HG03354 (cell line): ENCODE measurements at regions not wholly inside any gene's neighbourhood (a gene's known extent, or its start where the extent isn't known, plus 50 kb on each side); places are given as distances from the start of the nearest gene placed in this dataset.
"Not testable (repeated sequence)": the region's sequence is repeated elsewhere in the genome, so short reads cannot be mapped to it uniquely, and the experiment has no call there.

Source experiments
- ATAC-seq: cut with Tn5 transposase; IDR thresholded peaks from one replicate; pipeline ENCODE4 v1.9.1; 2021; ENCODE audit warnings: mild to moderate bottlenecking; ENCODE audit not compliant: unreplicated experiment, poor library complexity, severe bottlenecking

DNA sequence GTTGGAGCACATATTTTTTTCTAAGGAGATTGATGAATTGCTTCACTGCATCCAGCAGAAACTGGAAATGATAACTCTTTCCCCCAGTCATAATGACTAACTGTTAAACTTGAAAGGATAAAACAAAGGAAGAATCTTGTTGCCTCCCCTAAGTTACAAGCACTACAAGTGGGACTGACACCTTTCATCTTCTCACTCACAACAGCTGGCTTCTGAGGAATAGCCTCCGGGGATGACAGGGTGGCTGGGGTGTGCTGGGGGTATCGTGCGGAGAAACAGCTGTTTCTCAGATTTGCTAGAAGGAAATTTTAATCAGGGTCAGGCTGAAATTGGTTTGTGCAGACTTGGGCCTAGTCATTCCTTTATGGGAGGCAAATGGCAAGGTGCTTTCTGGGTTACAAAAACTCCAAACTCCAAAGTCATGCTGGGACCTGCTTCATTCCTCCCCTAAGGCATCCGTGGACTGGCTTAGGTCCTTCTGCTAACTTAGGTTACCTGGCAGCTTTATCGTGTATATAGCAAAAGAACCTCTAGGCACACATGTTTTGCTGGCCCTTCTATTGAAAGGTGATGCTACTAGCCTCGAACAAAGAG is 557.2 kb downstream of the TOX3 start:
- no peak for ATAC-seq

DNA sequence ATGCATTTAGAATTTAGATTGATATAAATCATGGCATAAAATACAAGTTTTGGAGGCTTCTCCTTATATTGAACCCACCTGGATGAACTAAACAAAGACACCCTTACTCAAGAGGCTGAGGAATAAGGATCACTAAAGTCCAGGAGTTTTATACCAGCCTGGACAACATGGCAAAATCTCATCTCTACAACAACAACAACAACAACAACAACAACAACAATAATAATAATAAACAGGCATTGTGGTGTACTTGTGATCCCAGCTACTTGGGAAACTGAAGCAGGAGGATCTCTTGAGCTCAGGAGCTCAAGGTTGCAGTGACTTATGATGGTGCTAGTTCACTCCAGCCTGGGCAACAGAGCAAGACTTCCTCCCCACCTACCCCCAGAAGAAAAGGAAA is 558.0 kb downstream of the TOX3 start:
- no peak for ATAC-seq

DNA sequence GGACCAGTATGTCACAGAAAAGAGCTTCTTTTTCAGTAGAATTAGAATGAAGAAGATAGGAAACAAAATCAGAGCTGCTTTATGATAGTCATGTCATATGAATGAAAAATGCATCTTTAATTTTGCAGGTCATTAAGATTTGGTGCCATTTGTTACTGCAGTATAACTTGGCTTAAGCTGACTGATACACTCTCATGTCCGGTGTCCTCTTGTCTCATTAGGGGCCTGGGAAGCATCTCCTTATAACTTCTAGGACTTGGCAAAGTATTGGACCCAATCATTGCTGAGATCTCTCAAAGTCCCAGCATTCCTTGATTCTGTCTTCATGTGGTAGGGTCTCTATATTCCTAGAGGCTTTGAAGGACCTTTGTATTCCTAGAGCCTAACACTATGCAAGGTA is 559.4 kb downstream of the TOX3 start:
- ATAC-seq: no peak

DNA sequence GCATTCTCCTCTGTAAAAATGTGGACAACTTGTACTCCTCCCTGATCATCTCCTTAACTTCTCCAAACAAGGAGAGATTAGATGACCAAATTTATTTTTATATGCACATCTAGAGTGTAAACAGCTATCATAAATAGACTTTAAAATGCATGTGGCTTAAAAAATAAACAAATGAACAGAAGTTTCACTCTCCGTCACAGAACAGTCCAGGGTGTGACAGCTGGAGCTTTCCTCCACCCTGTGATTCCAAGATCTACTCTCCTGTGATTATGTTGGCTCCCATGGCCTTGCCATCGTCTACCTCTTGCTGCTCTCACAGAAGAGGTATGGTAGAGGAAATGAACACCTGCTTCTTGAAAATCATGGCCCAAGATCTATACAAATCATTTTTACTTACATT is 560.2 kb downstream of the TOX3 start:
- ATAC-seq: no peak

DNA sequence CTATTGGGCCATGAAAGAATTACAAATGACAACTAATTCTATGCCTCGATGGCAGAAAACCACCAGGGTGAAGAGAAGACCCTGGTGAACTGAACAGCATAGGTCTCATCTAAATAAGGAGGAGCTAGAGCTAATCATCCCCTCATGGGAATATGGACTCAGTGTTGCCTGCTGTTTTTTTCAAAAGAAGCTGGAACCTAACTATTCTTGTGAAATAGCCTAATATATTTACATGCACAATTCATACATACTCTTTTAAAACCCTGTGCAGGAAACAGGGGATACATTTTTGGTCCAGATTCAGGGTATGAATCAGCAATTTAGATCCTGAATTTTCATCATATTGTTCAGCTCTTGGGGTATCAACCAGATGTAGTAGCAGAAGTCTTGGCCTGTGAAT is 560.6 kb downstream of the TOX3 start:
- ATAC-seq: no peak

DNA sequence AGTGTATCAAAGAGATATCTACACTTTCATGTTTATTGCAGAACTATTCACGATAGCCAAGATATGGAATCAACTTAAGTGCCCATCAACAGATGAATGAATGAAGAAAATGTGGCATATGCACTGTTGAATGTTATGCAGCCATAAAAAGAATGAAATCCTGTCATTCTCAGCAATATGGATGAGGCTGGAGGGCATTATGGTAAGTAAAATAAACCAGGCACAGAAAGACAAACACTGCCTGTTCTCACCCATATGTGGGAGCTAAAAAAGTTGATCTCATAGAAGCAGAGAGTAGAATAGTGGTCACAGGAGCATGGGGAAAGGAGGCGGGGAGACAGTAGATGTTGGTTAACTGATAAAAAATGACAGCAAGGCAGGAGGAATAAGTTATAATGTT is 561.8 kb downstream of the TOX3 start:
- no peak for ATAC-seq

DNA sequence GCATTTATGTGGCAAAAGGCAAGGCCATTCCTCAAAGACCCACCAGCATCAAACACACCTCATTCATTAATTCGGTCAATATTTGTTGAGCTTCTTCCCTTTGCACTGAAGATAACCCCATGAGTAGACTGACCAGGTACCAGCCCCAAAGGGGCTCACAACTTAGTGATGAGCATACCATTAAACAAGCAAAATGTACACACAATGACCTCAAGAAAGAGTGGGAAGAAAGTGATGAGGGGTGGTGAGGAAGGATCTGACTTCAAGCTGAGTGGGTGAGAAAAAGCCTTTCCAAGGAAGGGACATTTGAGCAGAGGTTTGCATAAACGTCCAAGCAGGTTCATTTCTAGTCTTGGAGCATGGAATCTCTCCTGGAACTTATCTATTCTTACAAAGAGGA is 562.5 kb downstream of the TOX3 start:
- no peak for ATAC-seq

DNA sequence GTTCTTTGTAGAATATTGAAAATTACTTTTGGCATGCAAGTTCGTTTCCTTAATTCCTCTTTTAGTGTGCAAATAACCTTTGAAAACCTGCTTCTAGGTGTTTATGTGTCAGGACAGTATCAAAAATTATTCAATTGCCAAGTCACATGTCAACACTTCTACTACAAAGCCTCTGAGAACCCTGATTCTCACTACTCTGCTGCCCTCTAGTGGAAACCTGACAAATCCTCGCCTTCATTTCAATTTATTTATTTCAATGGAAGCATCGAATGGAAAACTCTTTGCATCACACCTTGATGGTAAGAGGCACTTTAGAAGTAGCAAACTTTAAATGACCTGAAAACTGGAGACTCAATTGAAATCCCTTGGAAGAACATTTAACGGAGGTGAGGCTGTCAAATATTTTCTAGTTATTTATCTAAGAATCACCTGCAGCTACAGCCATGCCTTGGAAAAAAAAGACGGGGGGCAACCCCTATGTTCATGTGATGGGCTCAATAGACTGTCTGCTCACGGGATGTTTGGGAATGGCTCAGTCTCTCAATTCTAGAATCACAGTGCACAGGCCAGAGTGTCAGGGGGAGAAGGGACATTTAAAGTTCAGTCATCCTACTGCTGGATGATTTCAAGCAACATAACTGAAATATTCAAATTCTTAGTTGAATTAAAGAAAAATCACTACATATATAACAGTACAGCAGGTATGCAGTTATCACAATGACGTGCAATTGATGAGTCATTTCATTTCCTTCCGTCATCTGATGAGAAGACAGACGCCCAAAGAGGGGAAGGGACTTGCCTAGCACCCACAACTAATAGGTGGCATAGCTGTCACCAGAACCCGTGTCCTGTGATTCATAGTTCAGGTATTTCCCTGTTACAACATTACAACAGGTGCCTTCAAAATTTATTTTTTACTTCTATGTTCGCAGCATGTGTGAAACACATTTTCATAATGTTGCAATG is 563.9 kb downstream of the TOX3 start:
- ATAC-seq: peak; percentile 67

DNA sequence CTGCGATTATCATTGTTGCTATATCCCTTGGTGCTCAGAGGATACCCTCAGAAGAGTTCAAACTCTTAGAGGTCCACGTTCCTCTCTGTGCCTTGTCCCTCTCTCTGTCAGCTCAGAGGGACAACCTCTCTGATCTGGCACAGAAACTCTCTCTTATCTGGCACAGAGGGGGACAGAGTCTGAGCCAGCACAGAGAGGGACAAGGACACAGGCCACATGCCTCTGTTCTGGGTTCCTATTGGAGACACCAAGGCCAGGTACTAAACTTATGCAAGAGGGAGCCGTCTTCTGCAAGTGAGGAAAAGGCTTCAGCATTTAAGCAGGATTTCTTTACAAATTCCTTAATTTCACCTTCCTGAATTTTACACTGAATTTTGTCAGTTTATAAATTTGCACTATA is 565.2 kb downstream of the TOX3 start:
- ATAC-seq: no peak

DNA sequence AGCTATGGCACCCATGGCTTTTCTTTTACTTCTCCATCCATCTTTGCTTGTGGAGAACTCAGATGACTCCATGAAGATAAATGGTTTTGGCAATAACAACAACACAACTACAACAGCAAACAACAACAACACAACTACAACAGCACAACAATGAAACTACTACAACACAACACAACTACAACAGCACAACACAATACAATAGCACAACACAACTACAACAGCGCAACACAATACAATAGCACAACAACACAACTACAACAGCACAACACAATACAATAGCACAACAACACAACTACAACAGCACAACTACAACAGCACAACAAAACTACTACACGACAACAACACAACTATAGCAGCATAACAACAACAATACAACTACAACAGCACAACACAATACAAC is 569.4 kb downstream of the TOX3 start:
- not testable (repeated sequence) for ATAC-seq

DNA sequence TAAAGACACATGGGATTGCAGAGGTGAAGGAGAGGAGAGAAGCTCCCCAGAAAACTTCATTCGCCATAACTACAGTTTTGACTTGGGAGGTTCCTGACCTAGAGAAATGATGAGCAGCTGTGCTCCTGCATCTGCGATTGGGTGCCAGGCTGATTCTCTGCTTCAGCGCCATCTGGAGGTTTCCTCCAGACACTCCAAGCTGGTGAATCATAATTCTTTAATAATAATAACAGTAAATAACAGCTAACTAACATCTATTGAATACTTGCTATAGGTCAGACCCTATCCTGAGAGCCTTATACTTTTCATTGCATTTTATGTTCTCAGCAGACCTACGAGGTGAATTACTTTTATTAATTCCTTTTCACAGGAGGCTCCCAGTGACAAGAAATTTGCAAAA is 575.8 kb downstream of the TOX3 start:
- ATAC-seq: no peak

DNA sequence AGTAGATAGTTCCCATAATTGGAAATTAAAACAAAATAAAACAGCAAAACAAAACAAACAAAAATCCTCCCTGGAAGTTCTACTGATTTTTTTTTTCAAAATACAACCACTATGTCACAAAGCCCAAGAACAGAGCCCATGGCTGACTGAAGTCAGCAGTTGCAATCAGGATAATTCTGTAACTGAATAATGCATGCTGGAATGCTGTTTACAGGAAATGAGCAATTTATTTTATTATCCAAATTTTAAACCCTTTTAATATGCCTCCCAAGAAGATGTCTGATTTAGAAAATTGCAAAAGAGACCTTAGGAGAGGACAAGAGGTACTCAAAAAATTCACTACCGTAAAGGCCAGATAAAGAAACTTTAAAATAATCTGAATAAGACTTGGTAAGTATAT is 578.2 kb downstream of the TOX3 start:
- ATAC-seq: no peak

DNA sequence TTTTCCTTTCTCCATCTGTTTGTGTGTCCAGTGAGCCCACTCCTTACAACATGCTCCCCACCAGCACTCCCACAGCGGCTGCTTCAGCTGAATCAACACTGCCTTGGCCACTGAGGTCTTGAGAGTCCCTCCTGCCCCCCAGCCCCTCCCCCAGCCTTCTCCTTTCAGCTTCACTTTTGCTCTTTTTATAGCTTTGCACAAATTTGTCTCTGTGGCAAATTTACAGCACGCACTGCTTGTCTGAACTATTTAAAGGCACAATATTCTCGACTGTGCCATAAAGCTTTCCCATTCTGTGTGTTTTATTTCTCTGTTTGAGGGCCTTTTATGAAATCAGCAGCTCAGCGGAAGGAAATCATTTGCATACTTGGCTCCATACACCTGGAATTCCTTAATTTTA is 579.3 kb downstream of the TOX3 start:
- ATAC-seq: no peak

DNA sequence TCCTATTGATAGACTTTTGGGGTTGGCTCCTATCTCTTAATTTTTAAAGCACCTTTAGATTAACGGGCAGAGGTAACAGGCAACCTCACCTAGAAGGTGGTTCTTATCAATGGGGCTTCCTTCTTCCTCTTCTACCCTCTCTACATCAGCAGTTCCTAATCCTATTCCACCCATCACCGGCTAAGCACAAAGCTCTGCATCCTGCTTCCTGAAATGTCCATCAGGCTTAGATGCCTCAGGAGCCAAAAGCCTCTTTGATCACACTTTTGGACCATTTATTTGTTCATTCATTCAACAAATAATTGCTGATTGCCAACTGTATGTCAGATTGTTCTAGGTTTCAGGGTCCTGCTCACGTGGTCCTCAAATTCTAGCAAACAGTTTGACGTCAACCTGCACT is 586.0 kb downstream of the TOX3 start:
- ATAC-seq: no peak

DNA sequence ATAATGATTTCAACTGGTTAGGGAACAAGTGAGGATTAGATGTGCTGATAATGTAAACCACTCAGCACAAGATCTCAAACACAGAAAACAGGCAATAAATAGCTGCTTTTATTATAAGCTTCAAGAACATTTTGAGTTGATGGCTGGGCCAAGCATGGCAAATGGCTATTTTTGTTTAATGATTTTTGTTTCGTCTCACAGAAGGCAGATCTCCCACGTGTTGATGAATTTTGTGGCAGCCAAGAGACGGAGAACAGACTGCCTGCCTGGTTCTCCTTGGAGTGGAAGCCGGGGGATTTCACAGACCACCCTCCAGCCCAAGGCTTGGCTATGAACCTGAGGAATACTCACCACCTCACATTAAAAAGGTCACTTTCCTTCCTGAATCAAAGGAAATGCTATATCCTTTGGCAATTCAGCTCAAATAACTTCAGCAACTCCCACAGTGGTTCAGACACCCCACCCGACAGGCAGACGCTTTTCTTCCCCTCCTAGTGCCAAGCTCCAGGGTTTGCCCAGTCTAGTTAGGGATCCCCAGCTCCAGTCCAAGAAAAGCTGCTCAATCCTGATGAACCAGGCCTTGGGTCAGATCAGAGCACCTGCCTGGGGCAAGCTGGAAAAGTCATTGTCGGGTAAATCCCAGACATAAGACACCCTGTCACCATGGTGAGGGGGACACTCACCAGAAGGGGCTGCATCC is 593.5 kb downstream of the TOX3 start:
- ATAC-seq: no peak

DNA sequence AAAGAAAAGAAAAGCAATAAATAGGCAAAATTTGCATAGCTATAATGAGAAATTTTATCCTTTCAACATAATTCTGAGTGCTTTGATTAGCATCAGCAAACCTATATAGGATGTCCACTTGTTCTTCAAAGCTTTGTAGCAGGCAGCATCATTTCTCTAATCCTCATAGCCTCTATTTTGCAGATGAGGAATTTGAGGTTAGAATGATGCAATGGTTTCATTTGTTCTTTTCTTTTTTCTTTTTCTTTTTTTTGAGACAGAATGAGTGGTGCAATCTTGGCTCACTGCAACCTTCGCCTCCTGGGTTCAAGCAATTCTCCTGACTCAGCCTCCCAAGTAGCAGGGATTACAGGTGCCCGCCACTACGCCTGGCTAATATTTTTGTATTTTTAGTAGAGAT is 594.4 kb downstream of the TOX3 start:
- ATAC-seq: no peak

DNA sequence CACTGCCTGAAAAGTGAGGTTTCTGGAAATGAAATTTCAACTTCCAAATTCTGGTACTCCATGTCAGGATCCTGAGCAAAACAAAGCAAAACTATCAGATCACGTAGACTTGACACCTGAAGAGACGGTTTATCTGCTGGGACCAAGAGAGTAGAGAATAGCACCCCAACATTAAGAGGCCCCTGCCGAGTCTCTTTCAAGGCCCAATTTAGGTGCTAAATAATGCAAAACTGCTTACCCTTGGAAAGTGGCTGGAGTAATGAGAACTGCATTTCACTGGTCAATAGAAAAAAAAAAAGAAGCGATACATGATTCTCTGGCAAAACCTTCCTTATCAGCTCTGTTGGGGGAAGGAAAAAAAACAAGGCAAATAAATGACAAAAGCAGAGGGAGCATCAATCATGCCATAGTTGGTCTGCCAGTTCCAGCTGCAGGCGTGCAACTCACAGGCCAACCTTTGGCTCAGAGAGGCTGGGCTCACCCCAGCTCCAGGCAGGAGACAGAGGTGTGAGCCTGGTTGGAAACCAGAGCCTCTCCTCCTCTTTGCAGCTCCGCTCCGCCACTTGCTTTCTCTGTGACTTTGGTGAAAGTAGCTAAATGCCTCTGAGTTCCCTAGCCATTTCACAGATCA is 595.2 kb downstream of the TOX3 start:
- ATAC-seq: no peak

DNA sequence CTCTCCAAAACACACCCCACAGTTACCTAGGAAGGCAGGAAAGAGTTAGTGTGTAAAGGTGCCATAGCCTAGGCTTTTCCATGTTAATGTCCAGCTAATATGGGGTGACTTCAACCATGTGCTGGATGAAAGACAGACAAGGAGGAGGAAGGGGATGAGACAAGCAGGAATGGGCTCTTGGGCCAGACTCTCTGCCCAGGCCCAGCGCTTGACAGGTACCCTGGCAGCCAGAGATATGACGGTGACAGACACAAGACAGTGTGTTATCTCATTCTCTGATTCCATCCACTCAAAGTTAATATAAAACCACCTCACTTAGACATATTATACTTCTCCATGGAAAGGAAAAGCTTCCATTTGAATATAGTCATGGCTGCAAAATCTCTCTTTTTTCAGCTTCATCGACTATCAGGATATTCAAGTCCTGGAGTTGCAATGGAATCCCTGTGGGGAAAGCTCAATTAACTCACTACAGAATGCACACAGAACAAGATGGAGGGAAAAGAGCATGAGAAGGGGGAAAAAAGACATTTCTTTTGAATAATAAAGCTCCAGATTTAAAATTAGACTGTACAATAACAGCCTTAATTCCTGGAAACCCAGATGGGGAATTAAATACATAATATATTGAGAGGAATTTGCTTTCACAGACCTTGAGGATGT is 596.7 kb downstream of the TOX3 start:
- ATAC-seq: no peak

DNA sequence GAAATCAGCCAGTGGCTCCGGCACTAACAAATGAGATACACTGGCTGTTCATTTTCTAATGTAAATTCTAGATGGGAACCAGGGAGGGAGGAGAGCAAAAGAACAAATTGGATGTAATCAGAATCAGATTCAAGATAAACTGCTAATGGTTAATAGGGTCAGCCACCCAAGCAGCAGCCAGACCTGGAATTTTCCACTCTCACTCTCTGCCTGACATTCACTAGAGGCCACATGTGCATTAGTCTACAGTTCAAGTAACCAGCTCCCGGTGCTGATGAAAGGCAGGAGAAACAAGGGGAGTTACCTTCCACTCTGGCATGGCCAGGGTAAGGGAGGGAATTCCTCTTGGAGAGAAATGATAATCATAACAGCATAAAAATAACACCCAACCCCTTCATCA is 597.7 kb downstream of the TOX3 start:
- no peak for ATAC-seq

DNA sequence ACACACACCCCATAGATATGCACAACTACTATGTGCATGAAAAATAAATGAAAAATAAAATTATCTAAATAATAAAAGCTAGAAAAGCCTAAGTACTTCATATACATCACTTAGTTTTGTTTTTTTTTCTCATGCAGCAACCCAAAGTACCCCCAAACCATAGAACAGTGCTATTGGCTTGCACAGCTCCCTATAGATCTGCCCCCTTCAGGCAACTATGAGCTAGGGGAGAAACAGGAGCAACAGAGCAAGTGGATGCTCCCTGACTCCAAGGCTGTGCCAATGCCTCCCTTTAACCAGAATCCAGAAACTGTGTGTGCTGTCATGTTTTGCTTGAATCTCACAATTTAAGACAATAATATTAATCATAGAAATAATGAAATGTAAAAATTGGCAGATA is 605.5 kb downstream of the TOX3 start:
- ATAC-seq: no peak
